ENCODE measurements at regions not wholly inside any gene's neighbourhood (a gene's known extent, or its start where the extent isn't known, plus 50 kb on each side); places are given as distances from the start of the nearest gene placed in this dataset.

- DNase-seq (ENCODE audit: low read depth), result no peak
These were observed 148.2 kb downstream of the TMEM30B start for GRCh38 chr14:61132894-61133293.

GRCh38 chr14:61132336-61132735 lies 148.8 kb downstream of the TMEM30B start:
- DNase-seq (ENCODE audit: low read depth), result no peak

- no peak for DNase-seq (ENCODE audit: low read depth)
These were observed 149.6 kb downstream of the SLC38A6 start for GRCh38 chr14:61130512-61131260.

- DNase-seq (ENCODE audit: low read depth), result no peak
These were observed 148.2 kb downstream of the SLC38A6 start for GRCh38 chr14:61129168-61129745.

- DNase-seq (ENCODE audit: low read depth), result no peak
These were observed 147.5 kb downstream of the SLC38A6 start for GRCh38 chr14:61128382-61129167.

- no peak for DNase-seq (ENCODE audit: low read depth)
These were observed 145.8 kb downstream of the SLC38A6 start for GRCh38 chr14:61126603-61127498.

- DNase-seq (ENCODE audit: low read depth), result peak; percentile 96
These were observed 145.0 kb downstream of the SLC38A6 start for GRCh38 chr14:61125867-61126572.

GRCh38 chr14:61125041-61125866 lies 144.2 kb downstream of the SLC38A6 start:
- no peak for DNase-seq (ENCODE audit: low read depth)

- no peak for DNase-seq (ENCODE audit: low read depth)
These were observed 141.8 kb downstream of the SLC38A6 start for GRCh38 chr14:61122862-61123261.

GRCh38 chr14:61121355-61121787 lies 140.3 kb downstream of the SLC38A6 start:
- DNase-seq (ENCODE audit: low read depth), result no peak

- no peak for DNase-seq (ENCODE audit: low read depth)
These were observed 139.5 kb downstream of the SLC38A6 start for GRCh38 chr14:61120576-61120975.

- no peak for DNase-seq (ENCODE audit: low read depth)
These were observed 138.0 kb downstream of the SLC38A6 start for GRCh38 chr14:61119006-61119405.

- DNase-seq (ENCODE audit: low read depth), result no peak
These were observed 135.3 kb downstream of the SLC38A6 start for GRCh38 chr14:61116369-61116768.

- DNase-seq (ENCODE audit: low read depth), result peak; percentile 81
These were observed 132.6 kb downstream of the SLC38A6 start for GRCh38 chr14:61113561-61114225.

GRCh38 chr14:61112506-61112905 lies 131.5 kb downstream of the SLC38A6 start:
- no peak for DNase-seq (ENCODE audit: low read depth)

- no peak for DNase-seq (ENCODE audit: low read depth)
These were observed 130.7 kb downstream of the SLC38A6 start for GRCh38 chr14:61111731-61112130.

- no peak for DNase-seq (ENCODE audit: low read depth)
These were observed 130.2 kb downstream of the SLC38A6 start for GRCh38 chr14:61111209-61111665.

GRCh38 chr14:61110316-61111082 lies 129.5 kb downstream of the SLC38A6 start:
- DNase-seq (ENCODE audit: low read depth), result no peak

Data from LHCN-M2 (cell line).